GM12872 (cell line): ENCODE measurements at regions not wholly inside any gene's neighbourhood (a gene's known extent, or its start where the extent isn't known, plus 50 kb on each side); places are given as distances from the start of the nearest gene placed in this dataset.

Source experiments
- CTCF ChIP-seq: IDR thresholded peaks from 3 replicates; pipeline ENCODE4 v1.5.1; 2011; ENCODE audit warnings: low read depth, mild to moderate bottlenecking, low read length, moderate library complexity; ENCODE audit not compliant: insufficient read depth

- TF ChIP-seq CTCF, result no peak
These were observed 726.6 kb upstream of the TSPY4 start for GRCh38 chrY:8610620-8611019.

- TF ChIP-seq CTCF, result no peak
These were observed 725.4 kb upstream of the TSPY4 start for GRCh38 chrY:8611815-8612214.

- TF ChIP-seq CTCF, result no peak
These were observed 719.0 kb upstream of the TSPY4 start for GRCh38 chrY:8618302-8618701.

- TF ChIP-seq CTCF, result no peak
These were observed 715.1 kb upstream of the TSPY4 start for GRCh38 chrY:8622156-8622555.

GRCh38 chrY:8622856-8623255 lies 714.4 kb upstream of the TSPY4 start:
- TF ChIP-seq CTCF, result no peak

GRCh38 chrY:8629636-8630035 lies 707.6 kb upstream of the TSPY4 start:
- no peak for TF ChIP-seq CTCF

- no peak for TF ChIP-seq CTCF
These were observed 699.2 kb upstream of the TSPY4 start for GRCh38 chrY:8638111-8638510.

- TF ChIP-seq CTCF, result no peak
These were observed 692.3 kb upstream of the TSPY4 start for GRCh38 chrY:8644926-8645325.
